ENCODE measurements at regions not wholly inside any gene's neighbourhood (a gene's known extent, or its start where the extent isn't known, plus 50 kb on each side); places are given as distances from the start of the nearest gene placed in this dataset.

DNA sequence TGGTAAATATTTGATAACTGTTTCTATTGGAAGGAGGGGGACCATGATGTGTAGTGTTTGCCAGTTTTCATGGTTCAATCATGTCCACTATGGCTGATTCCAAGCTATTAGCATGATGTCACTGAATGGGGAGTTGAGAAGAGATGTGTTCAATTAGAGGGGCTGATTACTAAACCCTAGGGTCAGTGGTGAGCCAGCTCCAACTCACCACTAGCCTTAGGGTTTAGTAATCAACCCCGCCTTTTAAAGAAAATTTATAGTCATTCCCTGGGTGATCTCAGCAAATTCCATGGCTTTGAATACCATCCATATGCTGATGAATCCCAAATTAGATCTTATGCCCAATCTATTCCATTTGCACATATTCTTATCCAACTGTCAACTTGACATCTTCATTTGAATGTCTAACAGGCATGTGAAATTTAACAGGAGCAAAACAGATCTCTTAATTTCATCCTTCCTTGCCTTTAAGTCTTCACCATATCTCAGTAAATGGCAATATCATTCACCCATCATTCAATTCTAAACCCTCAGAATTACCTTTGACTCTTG, 98.8 kb downstream of the GCNT1 start:
- DNase-seq (ENCODE audit: low spot score): peak; percentile 73

- no peak for DNase-seq (ENCODE audit: low spot score)
These were observed 99.5 kb downstream of the GCNT1 start for GRCh38 chr9:76558465-76558864.

GRCh38 chr9:76559286-76559685, 100.3 kb downstream of the GCNT1 start:
- DNase-seq (ENCODE audit: low spot score): no peak

- peak; percentile 38 for DNase-seq (ENCODE audit: low spot score)
These were observed 101.5 kb downstream of the GCNT1 start for GRCh38 chr9:76560481-76560922.

GRCh38 chr9:76561050-76561713, 102.2 kb downstream of the GCNT1 start:
- no peak for DNase-seq (ENCODE audit: low spot score)
